ENCODE measurements at regions not wholly inside any gene's neighbourhood (a gene's known extent, or its start where the extent isn't known, plus 50 kb on each side); places are given as distances from the start of the nearest gene placed in this dataset.

GRCh38 chr2:151071906-151072305 is 189.8 kb downstream of the RBM43 start:
- no peak for TF ChIP-seq EP300 (IDR thresholded peaks at IDR 0.05; ENCODE audit: borderline replicate concordance)
- TF ChIP-seq REST (IDR thresholded peaks at IDR 0.05; ENCODE audit: low read depth), result no peak
- TF ChIP-seq CEBPB (IDR thresholded peaks at IDR 0.05), result no peak
- TF ChIP-seq RAD21 (IDR thresholded peaks at IDR 0.05; ENCODE audit: low read depth), result no peak
- TF ChIP-seq USF1 (IDR thresholded peaks at IDR 0.05), result no peak
- no peak for TF ChIP-seq ZBTB7A (IDR thresholded peaks at IDR 0.05; ENCODE audit: low read depth)
- TF ChIP-seq YY1 (IDR thresholded peaks at IDR 0.05; ENCODE audit: low read depth), result no peak
- no peak for TF ChIP-seq MAX (IDR thresholded peaks at IDR 0.05)
- no peak for TF ChIP-seq NFIC (IDR thresholded peaks at IDR 0.05)
- TF ChIP-seq TCF12 (IDR thresholded peaks at IDR 0.05; ENCODE audit: low read depth), result no peak
- TF ChIP-seq CREB1 (IDR thresholded peaks at IDR 0.05; ENCODE audit: low read depth), result no peak
- no peak for TF ChIP-seq EGR1 (IDR thresholded peaks at IDR 0.05)
- no peak for TF ChIP-seq TEAD4 (IDR thresholded peaks at IDR 0.05)
- no peak for TF ChIP-seq TAF1 (IDR thresholded peaks at IDR 0.05; ENCODE audit: low read depth)
